Vagina (tissue), 2 donors: ENCODE measurements at regions not wholly inside any gene's neighbourhood (a gene's known extent, or its start where the extent isn't known, plus 50 kb on each side); places are given as distances from the start of the nearest gene placed in this dataset.

Experiments used
- CTCF ChIP-seq, 3 experiments: fragments of 450-650 bp in 2 of 3; fragments of 200-600 bp in 1 of 3; sonication (generic) in 1 of 3; IDR thresholded peaks; one replicate each; pipeline ENCODE4 v1.5.1; 2017 to 2019; ENCODE audit warnings: antibody characterized with exemption in 3 of 3, mild to moderate bottlenecking in 2 of 3, moderate library complexity in 2 of 3
- POLR2A ChIP-seq, 2 donors: fragments of 450-650 bp; IDR thresholded peaks; one replicate each; pipeline ENCODE4 v1.6.1; 2017; ENCODE audit warnings: antibody characterized with exemption in 2 of 2, mild to moderate bottlenecking in 2 of 2, moderate library complexity in 2 of 2
- POLR2AphosphoS5 ChIP-seq, 2 donors: sonication (generic); formaldehyde crosslinking; IDR thresholded peaks; one replicate each; pipeline ENCODE4 v1.9.0; 2017; ENCODE audit warnings: antibody characterized with exemption in 2 of 2, mild to moderate bottlenecking in 2 of 2, low read depth in 1 of 2; ENCODE audit not compliant: insufficient read depth in 1 of 2

GRCh38 chr12:28027328-28027727 is 54.8 kb upstream of the PTHLH start:
- TF ChIP-seq CTCF (IDR thresholded peaks at IDR 0.05): no peak
- TF ChIP-seq POLR2A (IDR thresholded peaks at IDR 0.05): no peak
- no peak for TF ChIP-seq POLR2AphosphoS5 (IDR thresholded peaks at IDR 0.05; ENCODE audit: insufficient read depth in 1 of 2, low read depth in 1 of 2)
